Mucosa of rectum (tissue), 2 donors: ENCODE measurements at regions not wholly inside any gene's neighbourhood (a gene's known extent, or its start where the extent isn't known, plus 50 kb on each side); places are given as distances from the start of the nearest gene placed in this dataset.
"Not testable (repeated sequence)": the region's sequence is repeated elsewhere in the genome, so short reads cannot be mapped to it uniquely, and the experiment has no call there.

ENCODE experiments used
- H3K27ac ChIP-seq, 2 donors: one replicate each; pipeline ENCODE4 v1.7.0; 2013; ENCODE audit warnings: inconsistent platforms in 2 of 2, low read depth in 2 of 2, low read length in 2 of 2
- H3K27me3 ChIP-seq, 2 donors: one replicate each; pipeline ENCODE4 v1.7.0; 2013; ENCODE audit warnings: low read length in 2 of 2; ENCODE audit not compliant: control insufficient read depth in 2 of 2, insufficient read depth in 2 of 2
- H3K36me3 ChIP-seq, 2 donors: one replicate each; pipeline ENCODE4 v1.7.0; 2013; ENCODE audit warnings: low read length in 2 of 2; ENCODE audit not compliant: control insufficient read depth in 2 of 2, insufficient read depth in 2 of 2
- H3K4me1 ChIP-seq, 2 donors: one replicate each; pipeline ENCODE4 v1.7.0; 2013; ENCODE audit warnings: low read length in 2 of 2, mild to moderate bottlenecking in 1 of 2; ENCODE audit not compliant: control insufficient read depth in 2 of 2, insufficient read depth in 2 of 2
- H3K4me3 ChIP-seq, 2 donors: one replicate each; pipeline ENCODE4 v1.7.0; 2013; ENCODE audit warnings: low read length in 2 of 2
- H3K9ac ChIP-seq, 2 donors: one replicate each; pipeline ENCODE4 v1.7.0; 2013; ENCODE audit warnings: low read length in 2 of 2, low read depth in 1 of 2, mild to moderate bottlenecking in 1 of 2
- H3K9me3 ChIP-seq, 2 donors: one replicate each; pipeline ENCODE4 v1.7.0; 2013; ENCODE audit warnings: low read length in 2 of 2; ENCODE audit not compliant: control insufficient read depth in 2 of 2
- donor health status: healthy.
- donor health status: Normal muscosa, but diverticular disease.

DNA sequence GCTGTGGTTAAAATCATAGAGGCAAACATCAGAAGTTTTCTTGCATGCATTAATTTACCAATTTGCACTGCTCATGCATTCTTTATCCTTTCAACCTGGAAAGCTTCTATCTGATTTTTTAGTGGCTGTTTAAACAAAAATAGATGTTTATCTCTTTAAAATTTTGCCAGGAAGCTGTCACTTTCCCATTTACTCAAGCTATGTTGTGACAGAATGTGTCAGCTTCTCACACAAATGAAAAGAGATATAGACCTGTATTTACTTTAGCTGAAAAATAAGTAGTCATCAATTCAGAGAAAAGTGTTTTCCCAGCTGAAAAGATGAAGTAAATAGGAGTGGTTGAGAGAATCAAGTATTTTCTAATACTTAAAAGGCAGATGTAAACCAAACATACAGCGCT lies 872.8 kb downstream of the DACH1 start:
- H3K27me3 ChIP-seq, result no peaks in the 10 kb centered on the region
- no peak overlapping the region for H3K9ac ChIP-seq
- H3K4me1 ChIP-seq, result no peaks in the 10 kb centered on the region
- H3K4me3 ChIP-seq, result no peak overlapping the region
- H3K27ac ChIP-seq, result no peak overlapping the region
- no peaks in the 10 kb centered on the region for H3K36me3 ChIP-seq
- H3K9me3 ChIP-seq, result no peaks in the 10 kb centered on the region

DNA sequence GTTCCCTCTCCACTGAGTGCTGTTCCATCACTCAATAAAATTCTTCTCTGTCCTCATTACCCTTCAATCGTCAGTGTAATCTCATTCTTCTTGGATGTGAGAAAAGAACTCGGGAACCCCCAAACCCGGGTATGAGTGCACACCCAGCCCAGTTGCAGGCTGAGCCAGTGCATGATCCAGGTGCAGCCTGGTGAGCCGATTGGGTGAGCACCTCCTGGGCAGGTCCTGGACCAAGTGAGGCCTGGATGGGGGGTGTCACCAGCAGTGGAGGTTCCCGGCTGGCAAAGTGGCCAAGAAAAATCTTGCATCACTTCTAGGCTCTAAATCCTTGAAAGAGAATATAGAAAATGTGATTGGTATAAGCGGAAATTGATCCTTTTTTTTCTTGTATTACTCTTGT lies 878.8 kb upstream of the KLHL1 start:
- H3K4me3 ChIP-seq, result no peak overlapping the region
- no peaks in the 10 kb centered on the region for H3K4me1 ChIP-seq
- H3K27me3 ChIP-seq, result no peaks in the 10 kb centered on the region
- no peaks in the 10 kb centered on the region for H3K9me3 ChIP-seq
- H3K36me3 ChIP-seq, result no peaks in the 10 kb centered on the region
- no peak overlapping the region for H3K27ac ChIP-seq
- H3K9ac ChIP-seq, result no peak overlapping the region

DNA sequence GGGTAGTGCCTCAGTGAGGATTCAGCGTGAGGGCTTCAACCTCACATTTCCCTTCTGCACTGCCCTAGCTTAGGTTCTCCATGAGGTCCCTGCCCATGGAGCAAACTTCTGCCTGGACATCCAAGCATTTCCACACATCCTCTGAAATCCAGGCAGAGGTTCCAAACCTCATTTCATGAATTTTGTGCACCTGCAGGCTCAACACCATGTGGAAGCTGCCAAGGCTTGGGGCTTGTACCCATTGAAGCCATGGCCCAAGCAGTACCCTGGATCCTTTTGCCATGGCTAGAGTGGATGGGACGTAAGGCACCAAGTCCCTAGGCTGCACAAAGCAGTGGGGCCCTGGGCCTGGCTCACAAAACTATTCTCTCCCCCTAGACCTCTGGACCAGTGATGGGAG lies 877.1 kb upstream of the KLHL1 start:
- H3K27ac ChIP-seq, result no peak overlapping the region
- H3K9me3 ChIP-seq, result no peaks in the 10 kb centered on the region
- H3K9ac ChIP-seq, result no peak overlapping the region
- H3K27me3 ChIP-seq, result no peaks in the 10 kb centered on the region
- no peak overlapping the region for H3K4me3 ChIP-seq
- H3K4me1 ChIP-seq, result no peaks in the 10 kb centered on the region
- H3K36me3 ChIP-seq, result no peaks in the 10 kb centered on the region

DNA sequence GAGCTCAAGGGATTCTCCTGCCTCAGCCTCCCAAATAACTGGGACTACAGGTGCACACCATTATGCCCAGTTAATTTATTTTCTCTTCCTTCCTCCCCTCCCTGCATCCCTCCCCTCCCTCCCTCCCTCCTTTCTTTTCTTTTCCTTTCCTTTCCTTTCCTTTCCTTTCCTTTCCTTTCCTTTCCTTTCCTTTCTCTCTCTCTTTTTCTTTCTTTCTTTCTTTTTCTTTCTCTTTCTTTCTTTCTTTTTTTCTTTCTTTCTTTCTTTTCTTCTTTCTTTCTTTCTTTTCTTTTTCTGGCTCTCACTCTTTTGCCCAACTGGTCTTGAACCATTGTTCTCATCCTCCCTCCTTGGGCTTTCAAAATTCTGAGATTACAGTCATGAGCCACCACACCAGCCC lies 873.0 kb upstream of the KLHL1 start:
- H3K27ac ChIP-seq, H3K9me3 ChIP-seq, H3K27me3 ChIP-seq, H3K36me3 ChIP-seq, H3K4me3 ChIP-seq, H3K9ac ChIP-seq, H3K4me1 ChIP-seq: not testable (repeated sequence)

DNA sequence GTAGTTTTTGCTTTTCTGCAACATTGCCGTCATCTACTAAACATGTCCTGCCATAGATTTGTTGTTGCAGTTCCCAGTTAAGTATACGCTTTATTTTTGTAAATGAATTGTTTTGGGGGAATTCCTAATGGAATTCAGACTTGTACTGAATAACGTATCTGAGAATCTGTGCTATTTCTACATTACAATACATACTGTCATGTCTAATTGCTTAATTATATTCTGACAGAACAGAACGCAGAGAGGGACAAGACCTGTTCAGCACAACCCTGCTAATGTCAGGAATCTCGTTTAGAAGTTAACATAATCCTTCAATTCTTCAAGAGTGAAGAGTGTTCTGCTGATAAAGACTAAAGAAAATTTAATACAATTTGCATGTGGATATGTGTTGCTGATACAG lies 861.1 kb upstream of the KLHL1 start:
- Histone ChIP-seq H3K9me3 (no peaks in the 10 kb centered on the region), H3K27me3 (no peaks in the 10 kb centered on the region), H3K4me1 (no peaks in the 10 kb centered on the region), H3K36me3 (no peaks in the 10 kb centered on the region), H3K27ac (no peak overlapping the region), H3K9ac (no peak overlapping the region), H3K4me3 (no peak overlapping the region)

DNA sequence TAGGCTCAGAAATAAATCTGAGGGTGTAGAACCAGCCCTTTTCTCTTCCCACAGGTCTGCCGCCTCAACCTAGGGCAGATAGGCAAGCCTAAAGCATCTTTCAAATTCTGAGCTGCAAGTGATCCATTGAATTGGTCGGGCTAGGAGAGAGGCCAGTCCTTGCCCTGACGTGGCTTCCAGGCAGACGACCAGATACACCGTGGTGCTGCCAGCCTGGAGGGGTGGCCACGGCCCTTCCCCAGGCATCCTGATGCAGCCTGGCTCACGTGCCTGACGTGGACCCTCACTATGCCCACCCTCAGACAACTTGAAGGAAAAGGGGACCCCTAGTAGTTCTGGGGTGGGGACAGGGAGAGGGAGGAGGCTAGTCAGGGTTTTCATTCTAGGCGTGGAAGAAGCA lies 859.3 kb upstream of the KLHL1 start:
- Histone ChIP-seq H3K4me1 (no peaks in the 10 kb centered on the region), H3K36me3 (no peaks in the 10 kb centered on the region), H3K27me3 (no peaks in the 10 kb centered on the region), H3K9ac (no peak overlapping the region), H3K27ac (no peak overlapping the region), H3K4me3 (no peak overlapping the region), H3K9me3 (no peaks in the 10 kb centered on the region)

DNA sequence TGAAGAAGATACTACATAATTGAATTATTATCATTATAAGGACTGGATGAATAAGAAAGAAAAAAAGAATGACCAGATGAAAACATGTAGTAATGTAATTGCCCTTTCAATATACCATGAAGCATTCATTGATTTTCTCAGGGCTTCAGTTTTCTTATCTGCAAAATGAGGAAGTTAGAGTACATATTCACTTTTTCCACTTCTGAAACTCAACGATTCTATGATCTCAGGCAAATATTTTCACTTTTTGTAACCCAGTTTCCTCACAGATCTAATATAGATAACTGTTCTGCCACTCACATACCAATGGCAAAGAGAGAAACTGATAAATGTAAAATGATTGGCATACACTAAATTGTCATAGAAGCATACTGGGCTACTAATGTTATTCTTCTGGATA lies 856.6 kb upstream of the KLHL1 start:
- H3K27ac ChIP-seq, result no peak overlapping the region
- H3K27me3 ChIP-seq, result no peaks in the 10 kb centered on the region
- no peak overlapping the region for H3K9ac ChIP-seq
- no peaks in the 10 kb centered on the region for H3K9me3 ChIP-seq
- H3K4me1 ChIP-seq, result no peaks in the 10 kb centered on the region
- H3K36me3 ChIP-seq, result no peaks in the 10 kb centered on the region
- no peak overlapping the region for H3K4me3 ChIP-seq

DNA sequence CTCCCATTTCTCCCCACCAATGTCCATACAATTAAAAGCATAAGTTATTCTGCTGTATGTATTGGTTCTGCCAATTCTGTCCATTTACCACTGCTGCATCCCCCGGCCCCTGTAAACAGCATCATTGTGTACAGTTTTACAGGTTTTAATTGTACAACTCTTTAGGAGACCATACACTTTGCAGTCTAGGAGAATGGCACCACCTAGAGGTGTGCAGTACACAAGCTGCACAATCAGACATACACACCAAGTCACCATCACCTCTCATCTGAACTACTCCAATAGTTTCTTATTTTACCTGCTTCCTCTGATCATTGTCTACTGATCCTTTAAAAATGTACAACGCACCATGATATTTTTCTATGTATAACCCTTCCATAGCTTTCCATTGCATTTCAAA lies 855.9 kb upstream of the KLHL1 start:
- Histone ChIP-seq H3K9me3 (no peaks in the 10 kb centered on the region), H3K27me3 (no peaks in the 10 kb centered on the region), H3K9ac (no peak overlapping the region), H3K4me3 (no peak overlapping the region), H3K36me3 (no peaks in the 10 kb centered on the region), H3K4me1 (no peaks in the 10 kb centered on the region), H3K27ac (no peak overlapping the region)

DNA sequence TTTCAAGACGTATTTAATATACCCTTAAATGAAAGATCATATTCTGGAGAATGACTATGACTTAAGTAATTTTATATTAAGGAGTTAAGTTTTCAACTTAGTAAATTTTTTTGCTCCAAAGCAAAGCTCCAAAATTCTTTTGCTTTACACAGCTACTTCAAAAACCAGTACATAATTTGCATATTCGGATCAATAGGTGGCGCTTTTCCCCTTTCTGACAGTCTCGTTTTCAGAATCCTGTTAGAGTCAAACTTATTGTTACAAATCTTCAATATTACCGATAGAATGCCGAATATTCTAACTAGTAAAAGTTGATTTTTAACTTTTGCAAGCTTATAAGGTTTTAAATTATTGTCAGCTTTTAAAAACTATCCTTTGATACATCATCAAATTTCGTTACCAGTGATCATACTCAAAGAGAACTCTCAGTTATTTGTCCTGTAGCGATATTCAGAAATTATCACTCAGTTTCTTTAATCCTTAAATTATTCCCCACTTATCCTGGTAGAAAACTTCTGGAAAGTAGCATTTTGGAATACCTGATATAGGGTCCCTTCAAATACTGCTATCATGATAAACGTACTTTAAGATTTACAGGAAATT lies 852.7 kb upstream of the KLHL1 start:
- Histone ChIP-seq H3K27ac (no peak overlapping the region), H3K4me3 (no peak overlapping the region), H3K4me1 (no peaks in the 10 kb centered on the region), H3K9ac (no peak overlapping the region), H3K9me3 (no peaks in the 10 kb centered on the region), H3K36me3 (no peaks in the 10 kb centered on the region), H3K27me3 (no peaks in the 10 kb centered on the region)

DNA sequence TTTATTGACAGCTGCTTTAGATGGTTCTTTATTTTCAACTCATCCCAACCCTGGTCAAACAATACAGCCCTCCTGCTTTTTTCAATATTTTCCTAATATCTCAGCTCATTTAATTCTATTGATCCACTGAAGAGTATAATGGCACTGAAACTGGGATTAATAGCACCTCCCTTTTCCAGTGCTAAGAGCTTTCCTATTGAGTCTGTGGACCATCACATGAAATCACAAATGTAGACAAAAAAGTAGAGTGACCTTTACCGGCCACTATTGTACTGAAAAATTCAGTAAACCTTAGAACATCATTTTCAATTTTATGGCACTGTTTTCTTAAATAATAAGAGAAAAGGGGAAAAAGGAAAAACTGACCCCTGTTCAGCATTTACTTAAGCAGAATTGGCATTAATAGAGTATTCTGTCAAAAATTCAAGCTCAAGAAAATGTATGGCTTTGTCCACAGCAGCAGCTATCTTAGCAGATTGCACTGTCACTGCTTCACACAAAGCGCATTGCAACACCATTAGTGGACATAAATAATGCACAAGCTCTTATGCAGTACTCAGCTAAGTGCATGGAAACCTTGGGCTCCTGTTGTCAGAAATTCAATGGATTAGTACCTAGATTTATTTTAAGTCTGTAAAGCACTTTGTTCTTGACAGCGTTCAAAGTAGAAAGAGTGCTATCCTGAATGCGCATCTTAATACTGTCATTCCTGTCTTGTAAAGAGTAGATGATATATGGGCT lies 851.0 kb upstream of the KLHL1 start:
- no peak overlapping the region for H3K4me3 ChIP-seq
- no peaks in the 10 kb centered on the region for H3K4me1 ChIP-seq
- H3K27ac ChIP-seq, result no peak overlapping the region

More for the DNA sequence above, 851.0 kb upstream of the KLHL1 start:
- H3K27me3 ChIP-seq, result no peaks in the 10 kb centered on the region
- H3K9ac ChIP-seq, result no peak overlapping the region
- no peaks in the 10 kb centered on the region for H3K9me3 ChIP-seq
- no peaks in the 10 kb centered on the region for H3K36me3 ChIP-seq
